GM23338 (cell line): ENCODE measurements at regions not wholly inside any gene's neighbourhood (a gene's known extent, or its start where the extent isn't known, plus 50 kb on each side); places are given as distances from the start of the nearest gene placed in this dataset.

Source experiments
- ATAC-seq: fragments of 200-7000 bp; cut with Tn5 transposase; 3 replicates; pipeline ENCODE4 v1.9.1; 2020
- DNase-seq: peaks from one replicate; pipeline ENCODE4 v3.0.0-alpha.2; 2015; ENCODE audit warnings: low spot score
- H2AFZ ChIP-seq: fragments of 200-600 bp; sonication (generic); 2 replicates; pipeline ENCODE4 v1.8.0; 2016; ENCODE audit warnings: antibody characterized with exemption, mild to moderate bottlenecking, moderate library complexity
- H3F3A ChIP-seq: fragments of 200-600 bp; sonication (generic); replicated peaks from 2 replicates; pipeline ENCODE4 v1.8.0; 2017; ENCODE audit warnings: antibody characterized with exemption, mixed run types, low read depth
- H3K27ac ChIP-seq: fragments of 200-600 bp; sonication (generic); 2 replicates; pipeline ENCODE4 v1.6.1; 2016; ENCODE audit warnings: low read depth
- H3K27me3 ChIP-seq: fragments of 200-600 bp; sonication (generic); 2 replicates; pipeline ENCODE4 v1.8.0; 2016; ENCODE audit warnings: mild to moderate bottlenecking, mixed run types, moderate library complexity; ENCODE audit not compliant: insufficient read depth
- H3K36me3 ChIP-seq: fragments of 200-600 bp; sonication (generic); 2 replicates; pipeline ENCODE4 v1.8.0; 2016; ENCODE audit warnings: mild to moderate bottlenecking; ENCODE audit not compliant: insufficient read depth
- H3K4me1 ChIP-seq: fragments of 200-600 bp; sonication (generic); 2 replicates; pipeline ENCODE4 v1.8.0; 2016; ENCODE audit warnings: mild to moderate bottlenecking, moderate library complexity; ENCODE audit not compliant: insufficient read depth
- H3K4me2 ChIP-seq: fragments of 200-600 bp; sonication (generic); 2 replicates; pipeline ENCODE4 v1.7.1; 2017; ENCODE audit warnings: mixed run types
- H3K4me3 ChIP-seq: fragments of 200-600 bp; sonication (generic); 2 replicates; pipeline ENCODE4 v1.6.1; 2016; ENCODE audit warnings: mixed run types
- H3K79me2 ChIP-seq: fragments of 200-600 bp; sonication (generic); replicated peaks from 2 replicates; pipeline ENCODE4 v1.8.0; 2017; ENCODE audit warnings: mild to moderate bottlenecking; ENCODE audit not compliant: insufficient read depth
- H3K9me2 ChIP-seq: fragments of 200-600 bp; sonication (generic); 2 replicates; pipeline ENCODE4 v1.8.0; 2017; ENCODE audit not compliant: insufficient read depth
- H4K20me1 ChIP-seq: fragments of 200-600 bp; sonication (generic); replicated peaks from 2 replicates; pipeline ENCODE4 v1.8.0; 2017; ENCODE audit warnings: mild to moderate bottlenecking; ENCODE audit not compliant: insufficient read depth
- H3K27ac Mint-ChIP-seq: 2 replicates; pipeline ENCODE4 v1.8.0; 2020; ENCODE audit warnings: inconsistent platforms, mild to moderate bottlenecking, moderate library complexity, mixed read lengths
- H3K27me3 Mint-ChIP-seq: 3 replicates; pipeline ENCODE4 v1.8.0; 2022; ENCODE audit warnings: low read depth, mild to moderate bottlenecking, moderate library complexity, mixed read lengths, inconsistent platforms; ENCODE audit not compliant: insufficient read depth, poor library complexity
- H3K36me3 Mint-ChIP-seq: 3 replicates; pipeline ENCODE4 v1.8.0; 2021; ENCODE audit warnings: low read depth, mild to moderate bottlenecking, inconsistent platforms, moderate library complexity, mixed read lengths
- H3K4me1 Mint-ChIP-seq: 3 replicates; pipeline ENCODE4 v1.8.0; 2020; ENCODE audit warnings: mild to moderate bottlenecking, inconsistent platforms, mixed read lengths
- H3K4me3 Mint-ChIP-seq: 3 replicates; pipeline ENCODE4 v1.8.0; 2021; ENCODE audit warnings: moderate library complexity, mild to moderate bottlenecking, inconsistent platforms, mixed read lengths
- H3K9me3 Mint-ChIP-seq: 3 replicates; pipeline ENCODE4 v1.8.0; 2020; ENCODE audit warnings: moderate library complexity, mild to moderate bottlenecking, inconsistent platforms, mixed read lengths
- CTCF ChIP-seq, 2 experiments: fragments of 200-600 bp in 1 of 2; sonication (generic) in 1 of 2; conservative IDR thresholded peaks; 2 replicates each; pipeline versions ENCODE4 v1.5.1 to v1.6.1; 2016 to 2017; ENCODE audit warnings: antibody characterized with exemption in 2 of 2, low read depth in 2 of 2, mild to moderate bottlenecking in 2 of 2, moderate library complexity in 1 of 2
- ETS1 ChIP-seq: IDR thresholded peaks from 2 replicates; pipeline ENCODE4 v1.6.1; 2016; ENCODE audit warnings: antibody characterized with exemption
- EZH2 ChIP-seq: fragments of 200-600 bp; sonication (generic); IDR thresholded peaks from one replicate; pipeline ENCODE4 v1.8.0; 2017; ENCODE audit warnings: antibody characterized with exemption, mild to moderate bottlenecking, low read depth; ENCODE audit not compliant: unreplicated experiment
- EZH2phosphoT487 ChIP-seq: fragments of 200-600 bp; sonication (generic); IDR thresholded peaks from one replicate; pipeline ENCODE4 v1.8.1; 2018; ENCODE audit warnings: antibody characterized with exemption; ENCODE audit not compliant: unreplicated experiment
- JUNB ChIP-seq: IDR thresholded peaks from one replicate; pipeline ENCODE4 v1.6.1; 2016; ENCODE audit warnings: antibody characterized with exemption; ENCODE audit not compliant: unreplicated experiment
- NANOG ChIP-seq: IDR thresholded peaks from 2 replicates; pipeline ENCODE4 v1.6.1; 2016; ENCODE audit warnings: antibody characterized with exemption, borderline replicate concordance
- POLR2AphosphoS5 ChIP-seq: IDR thresholded peaks from 2 replicates; pipeline ENCODE4 v1.6.1; 2016; ENCODE audit warnings: antibody characterized with exemption, low read depth
- REST ChIP-seq: IDR thresholded peaks from one replicate; pipeline ENCODE4 v1.6.1; 2018; ENCODE audit warnings: antibody characterized with exemption; ENCODE audit not compliant: unreplicated experiment
- ZNF114 ChIP-seq: fragments of 250-450 bp; sonication (Bioruptor Pico); IDR thresholded peaks from 2 replicates; pipeline ENCODE4 v1.5.0; 2020; ENCODE audit warnings: mild to moderate bottlenecking, moderate library complexity
- ZNF331 ChIP-seq: fragments of 250-450 bp; sonication (Bioruptor Pico); IDR thresholded peaks from 2 replicates; pipeline ENCODE4 v1.5.0; 2020; ENCODE audit warnings: low read depth, mild to moderate bottlenecking, moderate library complexity
- ZNF462 ChIP-seq: fragments of 250-450 bp; sonication (Bioruptor Pico); IDR thresholded peaks from 2 replicates; pipeline ENCODE4 v1.5.0; 2020; ENCODE audit warnings: mild to moderate bottlenecking, moderate library complexity

- Mint-ChIP-seq H3K4me1 (no peaks in the 10 kb centered on the region), H3K36me3 (no peaks in the 10 kb centered on the region)
Measured at GRCh38 chr4:143019351-143019750, 165.4 kb upstream of the USP38 start.

More at GRCh38 chr4:143019351-143019750, 165.4 kb upstream of the USP38 start:
- Mint-ChIP-seq H3K27me3 (no peaks in the 10 kb centered on the region), H3K9me3 (peaks cover 4% of the 10 kb centered on the region; the same call in 1 of the 3 replicates), H3K27ac (no peak overlapping the region), H3K4me3 (no peak overlapping the region)
- DNase-seq = no peak
- ATAC-seq = no peak
- no peak overlapping the region for H3K4me2 ChIP-seq
- no peaks in the 10 kb centered on the region for H3K27me3 ChIP-seq
- TF ChIP-seq POLR2AphosphoS5 (no peak), EZH2phosphoT487 (no peak), JUNB (no peak), ZNF462 (no peak), REST (no peak), ZNF114 (no peak), EZH2 (no peak), ETS1 (no peak), ZNF331 (CRISPR knock-in tag) (no peak), NANOG (no peak), CTCF (conservative IDR thresholded peaks at IDR 0.05; ENCODE audit: low read depth in 2 of 2) (no peak)
- H3K4me3 ChIP-seq = no peak overlapping the region
- no peaks in the 10 kb centered on the region for H3K79me2 ChIP-seq
- H3F3A ChIP-seq = no peaks in the 10 kb centered on the region
- no peak overlapping the region for H3K27ac ChIP-seq
- no peak overlapping the region for H2AFZ ChIP-seq
- H3K36me3 ChIP-seq = no peaks in the 10 kb centered on the region; the same call in 1 of the 2 replicates
- H4K20me1 ChIP-seq = no peaks in the 10 kb centered on the region
- H3K4me1 ChIP-seq = no peaks in the 10 kb centered on the region
- no peaks in the 10 kb centered on the region; the same call in 1 of the 2 replicates for H3K9me2 ChIP-seq
